ENCODE measurements at regions not wholly inside any gene's neighbourhood (a gene's known extent, or its start where the extent isn't known, plus 50 kb on each side); places are given as distances from the start of the nearest gene placed in this dataset.

- Histone ChIP-seq H3K4me1 (ENCODE audit: control insufficient read depth, insufficient read depth, low read length) (peaks cover 10% of the 10 kb centered on the region), H3K27ac (ENCODE audit: low read length) (peak overlapping the region; percentile 13; the same call in 1 of the 2 replicates), H3K4me3 (ENCODE audit: low read depth in 2 of 2, low read length in 2 of 2) (no peak overlapping the region), H3K9me3 (ENCODE audit: control insufficient read depth, insufficient read depth, low read depth, low read length) (no peaks in the 10 kb centered on the region), H3K36me3 (ENCODE audit: control insufficient read depth, insufficient read depth, low read length) (no peaks in the 10 kb centered on the region), H3K27me3 (ENCODE audit: control insufficient read depth, insufficient read depth, low read length) (no peaks in the 10 kb centered on the region)
- CTCF ChIA-PET = no interaction called here
- TF ChIP-seq SIN3A (IDR thresholded peaks at IDR 0.05; ENCODE audit: borderline replicate concordance, insufficient read depth, low read depth, low read length) (no peak), REST (IDR thresholded peaks at IDR 0.05; ENCODE audit: insufficient read depth in 1 of 2, low read depth in 2 of 2, low read length in 1 of 2) (no peak), POLR2AphosphoS5 (IDR thresholded peaks at IDR 0.05; ENCODE audit: low read depth, low read length) (no peak), CTCF (IDR thresholded peaks at IDR 0.05) (no peak), TCF7L2 (IDR thresholded peaks at IDR 0.05; ENCODE audit: low read depth, low read length) (no peak)
- no TSS peak for BruUV-seq (replicated peaks)
- POLR2A ChIA-PET = no interaction called here
- DNase-seq (ENCODE audit: low read depth, low spot score) (no peak), ATAC-seq (no peak)
- in situ Hi-C loops (cut with HindIII; ENCODE audit: low pct_unique_long_range_greater_than_20kb, low sequenced_read_pairs) = no loop called here
- intact Hi-C loops (cut with micrococcal nuclease; ENCODE audit: unreplicated experiment) = no loop called here
Observed at GRCh38 chr5:93297116-93297515, 283.9 kb downstream of the NR2F1-AS1 start.

- Histone ChIP-seq H3K36me3 (ENCODE audit: control insufficient read depth, insufficient read depth, low read length) (no peaks in the 10 kb centered on the region), H3K4me3 (ENCODE audit: low read depth in 2 of 2, low read length in 2 of 2) (no peak overlapping the region), H3K9me3 (ENCODE audit: control insufficient read depth, insufficient read depth, low read depth, low read length) (no peaks in the 10 kb centered on the region), H3K4me1 (ENCODE audit: control insufficient read depth, insufficient read depth, low read length) (peaks cover 10% of the 10 kb centered on the region), H3K27me3 (ENCODE audit: control insufficient read depth, insufficient read depth, low read length) (no peaks in the 10 kb centered on the region), H3K27ac (ENCODE audit: low read length) (peak overlapping the region; percentile 14; the same call in 1 of the 2 replicates)
- in situ Hi-C loops (cut with HindIII; ENCODE audit: low pct_unique_long_range_greater_than_20kb, low sequenced_read_pairs) = no loop called here
- ChIA-PET CTCF (no interaction called here), POLR2A (no interaction called here)
- intact Hi-C loops (cut with micrococcal nuclease; ENCODE audit: unreplicated experiment) = no loop called here
- TF ChIP-seq POLR2AphosphoS5 (IDR thresholded peaks at IDR 0.05; ENCODE audit: low read depth, low read length) (no peak), CTCF (IDR thresholded peaks at IDR 0.05) (no peak), SIN3A (IDR thresholded peaks at IDR 0.05; ENCODE audit: borderline replicate concordance, insufficient read depth, low read depth, low read length) (no peak)
- no TSS peak for BruUV-seq (replicated peaks)
- DNase-seq (ENCODE audit: low read depth, low spot score) = no peak
- ATAC-seq = no peak
Observed at GRCh38 chr5:93296338-93296737, 284.7 kb downstream of the NR2F1-AS1 start.
